Testis (tissue), 2 donors: ENCODE measurements at regions not wholly inside any gene's neighbourhood (a gene's known extent, or its start where the extent isn't known, plus 50 kb on each side); places are given as distances from the start of the nearest gene placed in this dataset.

Source experiments
- DNase-seq: peaks from one replicate; pipeline ENCODE4 v3.0.0-alpha.2; 2019
- H3K27ac ChIP-seq, 2 donors: fragments of 200-600 bp; sonication (generic); one replicate each; pipeline ENCODE4 v1.5.1; 2019
- H3K27me3 ChIP-seq: fragments of 200-600 bp; sonication (generic); one replicate; pipeline ENCODE4 v1.5.1; 2019
- H3K36me3 ChIP-seq: fragments of 200-600 bp; sonication (generic); one replicate; pipeline ENCODE4 v1.5.1; 2017; ENCODE audit warnings: low read depth; ENCODE audit errors: missing control alignments
- H3K4me1 ChIP-seq: fragments of 200-600 bp; sonication (generic); one replicate; pipeline ENCODE4 v1.5.1; 2019
- H3K4me3 ChIP-seq, 2 donors: fragments of 200-600 bp; sonication (generic); one replicate each; pipeline ENCODE4 v1.5.1; 2017 to 2019
- H3K9me3 ChIP-seq: fragments of 200-600 bp; sonication (generic); one replicate; pipeline ENCODE4 v1.5.1; 2017
- POLR2A ChIP-seq: fragments of 450-650 bp; IDR thresholded peaks from one replicate; pipeline ENCODE4 v1.6.1; 2017; ENCODE audit warnings: antibody characterized with exemption, mild to moderate bottlenecking, moderate library complexity
- WGBS, 2 donors: methylation state at CpG; one replicate each; pipeline ENCODE4 v1.1.5; 2018; 5-methylcytosine and 5-hydroxymethylcytosine counted together
- intact Hi-C: fragments of 100-400 bp; cut with DNase I; formaldehyde crosslinking; loops from one replicate; pipeline ENCODE4 v1.15.1; 2023; ENCODE audit warnings: low total_unique reads
- TF ChIP-seq, protein P1 (sequence below), 3 experiments: fragments of 450-650 bp in 2 of 3; fragments of 200-600 bp in 1 of 3; sonication (generic) in 1 of 3; IDR thresholded peaks; one replicate each; pipeline ENCODE4 v1.5.1; 2016 to 2019; ENCODE audit warnings: antibody characterized with exemption in 3 of 3, mild to moderate bottlenecking in 2 of 3, moderate library complexity in 1 of 3

DNA sequence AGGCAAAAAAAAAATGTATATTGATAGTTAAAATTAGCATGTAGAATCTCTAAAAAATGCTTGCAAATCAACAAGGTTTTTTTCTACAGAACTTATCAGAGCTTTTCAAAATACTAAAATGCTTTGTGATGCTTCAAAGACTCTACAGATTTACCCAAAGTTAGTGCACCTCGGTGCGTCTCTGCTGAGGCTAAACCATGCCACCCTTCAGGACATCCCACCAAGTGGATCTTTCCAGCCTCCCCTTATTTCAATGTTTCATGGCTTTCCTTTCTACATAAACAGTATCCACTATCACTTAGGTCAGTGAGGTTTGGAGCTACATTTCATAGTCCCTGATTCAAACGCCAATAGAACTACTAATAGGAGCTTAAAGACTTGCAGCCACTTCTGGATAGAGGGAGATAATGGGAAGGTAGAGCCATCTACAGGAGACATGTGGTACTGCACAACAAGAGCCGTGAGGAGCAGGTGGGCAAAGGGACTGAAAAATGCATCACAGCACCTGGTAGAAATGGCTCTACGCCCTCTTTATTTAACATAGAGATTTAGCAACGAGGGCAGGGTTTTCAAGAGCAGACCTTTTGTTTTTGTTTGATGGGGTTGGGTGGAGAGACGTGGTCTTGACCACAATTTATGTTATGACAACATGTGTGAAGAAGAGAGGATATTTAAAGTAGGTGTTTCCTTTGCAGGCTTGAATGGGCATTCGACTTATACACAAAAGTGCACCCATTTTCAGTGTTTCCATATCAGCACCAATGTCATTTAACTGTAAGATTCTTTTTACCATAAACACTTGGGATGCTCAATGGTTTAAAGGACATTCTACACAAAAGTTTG lies 56.1 kb upstream of the SLC35G4 start:
- H3K27ac ChIP-seq, result no peak overlapping the region
- intact Hi-C loops, result loop anchor here (10.0 kb wide), 1 partner anchor 699 kb away; no protein-coding TSS in a partner anchor
- H3K4me1 ChIP-seq, result no peaks in the 10 kb centered on the region
- no peak overlapping the region for H3K4me3 ChIP-seq
- no peaks in the 10 kb centered on the region for H3K27me3 ChIP-seq
- H3K36me3 ChIP-seq, result no peaks in the 10 kb centered on the region
- TF ChIP-seq, protein P1, sequence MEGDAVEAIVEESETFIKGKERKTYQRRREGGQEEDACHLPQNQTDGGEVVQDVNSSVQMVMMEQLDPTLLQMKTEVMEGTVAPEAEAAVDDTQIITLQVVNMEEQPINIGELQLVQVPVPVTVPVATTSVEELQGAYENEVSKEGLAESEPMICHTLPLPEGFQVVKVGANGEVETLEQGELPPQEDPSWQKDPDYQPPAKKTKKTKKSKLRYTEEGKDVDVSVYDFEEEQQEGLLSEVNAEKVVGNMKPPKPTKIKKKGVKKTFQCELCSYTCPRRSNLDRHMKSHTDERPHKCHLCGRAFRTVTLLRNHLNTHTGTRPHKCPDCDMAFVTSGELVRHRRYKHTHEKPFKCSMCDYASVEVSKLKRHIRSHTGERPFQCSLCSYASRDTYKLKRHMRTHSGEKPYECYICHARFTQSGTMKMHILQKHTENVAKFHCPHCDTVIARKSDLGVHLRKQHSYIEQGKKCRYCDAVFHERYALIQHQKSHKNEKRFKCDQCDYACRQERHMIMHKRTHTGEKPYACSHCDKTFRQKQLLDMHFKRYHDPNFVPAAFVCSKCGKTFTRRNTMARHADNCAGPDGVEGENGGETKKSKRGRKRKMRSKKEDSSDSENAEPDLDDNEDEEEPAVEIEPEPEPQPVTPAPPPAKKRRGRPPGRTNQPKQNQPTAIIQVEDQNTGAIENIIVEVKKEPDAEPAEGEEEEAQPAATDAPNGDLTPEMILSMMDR (IDR thresholded peaks at IDR 0.05), result peak; percentile 42 to 73 (median 71)
- TF ChIP-seq POLR2A, result no peak
- H3K9me3 ChIP-seq, result no peaks in the 10 kb centered on the region
- WGBS, 2 donors, result 29 to 31% methylated on average over 8 of the region's 8 CpGs
- DNase-seq, result peak; percentile 57

DNA sequence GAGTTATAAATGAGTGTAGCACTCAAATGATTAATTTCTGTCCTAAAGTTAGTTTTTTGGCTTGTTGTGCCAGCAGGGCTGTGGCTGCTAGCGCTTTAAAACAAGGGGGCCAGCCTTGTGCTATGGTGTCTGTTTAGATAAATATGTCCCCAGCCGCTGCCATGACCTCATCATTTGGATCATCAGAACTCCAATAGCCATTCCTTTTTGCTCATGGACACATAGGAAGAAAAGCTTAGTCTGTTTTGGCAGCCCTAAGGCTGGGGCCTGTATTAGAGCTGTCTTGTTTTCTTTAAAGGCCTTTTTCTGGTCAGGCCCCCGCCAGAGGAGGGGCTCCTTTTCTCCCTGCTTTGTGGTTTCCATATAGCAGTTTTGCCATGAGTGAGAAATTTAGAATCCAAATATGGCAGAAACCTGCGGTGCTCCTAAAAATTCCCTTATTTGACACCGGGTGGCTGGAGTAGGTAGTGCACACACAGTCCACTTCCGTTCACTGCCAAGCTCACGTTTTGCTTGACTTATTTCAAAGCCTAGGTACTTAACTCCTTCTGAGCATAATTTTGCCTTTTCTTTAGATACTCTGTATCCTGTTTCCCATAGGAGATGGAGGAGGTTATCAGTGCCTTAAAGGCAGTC lies 60.4 kb upstream of the SLC35G4 start:
- H3K27me3 ChIP-seq, result no peaks in the 10 kb centered on the region
- 80 to 81% methylated on average over 7 of the region's 7 CpGs for WGBS, 2 donors
- intact Hi-C loops, result no loop called here
- H3K36me3 ChIP-seq, result no peaks in the 10 kb centered on the region
- no peak for DNase-seq
- no peak for TF ChIP-seq POLR2A
- TF ChIP-seq, protein P1 (IDR thresholded peaks at IDR 0.05), result no peak
- no peaks in the 10 kb centered on the region for H3K4me1 ChIP-seq
- no peak overlapping the region for H3K27ac ChIP-seq
- no peak overlapping the region for H3K4me3 ChIP-seq
- no peaks in the 10 kb centered on the region for H3K9me3 ChIP-seq

DNA sequence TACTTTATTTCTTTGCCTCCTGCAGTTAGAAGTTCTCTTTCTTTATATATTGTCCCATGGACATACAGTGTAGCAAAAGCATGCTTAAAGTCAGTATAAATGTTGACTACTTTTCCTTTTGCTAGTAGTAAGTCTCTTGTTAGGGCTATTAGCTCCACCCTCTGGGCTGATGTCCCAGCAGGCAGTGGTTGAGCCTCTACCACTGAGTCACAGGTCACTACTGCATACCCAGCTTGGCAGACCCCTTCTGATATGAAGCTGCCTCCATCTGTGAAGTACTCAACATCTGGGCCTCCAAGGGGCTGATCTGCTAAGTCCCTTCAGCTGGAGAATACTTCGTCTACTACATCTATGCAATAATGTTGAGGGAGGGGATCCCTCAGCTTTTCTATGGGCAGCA lies 61.0 kb upstream of the SLC35G4 start:
- H3K36me3 ChIP-seq, result no peaks in the 10 kb centered on the region
- DNase-seq, result no peak
- H3K27me3 ChIP-seq, result no peaks in the 10 kb centered on the region
- H3K4me1 ChIP-seq, result no peaks in the 10 kb centered on the region
- TF ChIP-seq, protein P1 (IDR thresholded peaks at IDR 0.05), result no peak
- TF ChIP-seq POLR2A, result no peak
- H3K4me3 ChIP-seq, result no peak overlapping the region
- H3K27ac ChIP-seq, result no peak overlapping the region
- H3K9me3 ChIP-seq, result no peaks in the 10 kb centered on the region
- intact Hi-C loops, result no loop called here
- 74 to 80% methylated on average over 1 of the region's 1 CpG for WGBS, 2 donors

DNA sequence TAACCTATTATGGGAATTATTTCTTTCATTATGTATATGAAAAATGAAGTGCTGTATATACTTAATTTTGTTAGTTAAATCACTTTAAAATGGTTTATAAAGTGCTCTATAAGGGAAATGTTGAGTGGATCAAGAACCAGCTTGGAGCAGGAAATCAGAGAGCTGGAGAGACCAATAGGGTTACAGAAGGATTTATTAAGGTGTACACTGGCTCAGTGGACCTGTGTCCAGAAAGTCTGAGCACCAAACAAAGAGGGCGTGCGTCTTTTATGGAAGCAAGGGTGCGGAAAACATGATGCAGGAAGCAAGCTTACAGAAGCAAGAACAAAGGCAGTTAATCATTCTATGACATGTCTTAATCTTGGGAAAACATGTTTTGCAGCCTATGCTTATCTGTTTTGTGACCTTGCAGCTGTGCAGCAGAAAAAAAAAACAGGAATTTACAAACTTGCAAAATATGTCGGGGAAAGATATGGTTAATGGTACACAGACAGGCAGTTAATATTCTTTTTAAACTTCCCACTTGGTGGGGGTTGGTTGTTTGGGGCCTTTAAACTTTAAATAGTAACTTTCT lies 65.2 kb upstream of the SLC35G4 start:
- DNase-seq, result no peak
- 60 to 64% methylated on average over 4 of the region's 4 CpGs for WGBS, 2 donors

More for the DNA sequence above, 65.2 kb upstream of the SLC35G4 start:
- H3K9me3 ChIP-seq, result no peaks in the 10 kb centered on the region
- H3K4me1 ChIP-seq, result no peaks in the 10 kb centered on the region
- no peak overlapping the region for H3K27ac ChIP-seq
- no peaks in the 10 kb centered on the region for H3K27me3 ChIP-seq
- no peaks in the 10 kb centered on the region for H3K36me3 ChIP-seq
- H3K4me3 ChIP-seq, result no peak overlapping the region
- intact Hi-C loops, result no loop called here
- TF ChIP-seq POLR2A, result no peak
- TF ChIP-seq, protein P1 (IDR thresholded peaks at IDR 0.05), result no peak
